ENCODE measurements at regions not wholly inside any gene's neighbourhood (a gene's known extent, or its start where the extent isn't known, plus 50 kb on each side); places are given as distances from the start of the nearest gene placed in this dataset.

DNA sequence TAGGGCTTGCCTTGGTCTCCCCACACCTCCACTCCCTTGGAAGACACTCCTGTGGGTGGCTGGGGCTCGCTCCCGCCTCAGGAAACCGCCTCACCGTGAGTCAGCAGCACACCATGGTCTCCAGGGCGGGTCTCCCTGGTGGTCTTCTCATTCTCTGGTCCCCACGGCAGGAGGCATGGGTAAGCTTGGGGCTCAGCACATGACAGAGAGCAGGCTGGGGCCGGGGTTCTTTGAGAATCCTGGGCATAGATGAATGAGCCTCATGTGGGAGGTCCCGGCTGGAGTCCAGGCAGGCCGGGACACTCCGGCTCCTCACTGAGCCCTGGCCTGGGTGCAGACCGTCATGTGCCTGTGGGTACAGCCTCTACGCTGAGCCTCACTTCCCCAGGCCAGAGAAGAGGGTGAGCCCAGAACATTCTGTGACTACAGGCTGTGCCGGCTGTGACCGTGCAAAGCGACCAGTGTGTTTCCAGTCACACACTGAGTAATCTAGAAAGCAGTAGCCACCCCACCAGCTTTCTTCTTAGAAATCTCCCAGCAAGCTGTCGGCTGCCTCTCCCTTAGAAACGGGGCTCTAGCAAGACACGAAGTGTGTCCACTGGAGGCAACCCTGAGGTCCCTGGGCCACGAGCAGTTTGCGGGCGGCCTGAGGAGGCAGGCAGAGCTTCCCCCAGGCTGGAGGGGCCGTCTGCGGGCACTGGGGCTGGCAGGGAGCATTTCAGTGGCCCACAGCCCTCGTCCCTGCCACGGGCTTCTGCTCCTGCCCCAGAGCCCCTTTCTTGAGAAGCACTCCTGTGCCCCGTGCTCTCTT lies 93.1 kb downstream of the RHOB start:
- no peak for TF ChIP-seq EZH2 (IDR thresholded peaks at IDR 0.05; ENCODE audit: low read length, unreplicated experiment)
- no peak for TF ChIP-seq CTCF (conservative IDR thresholded peaks at IDR 0.05; ENCODE audit: low read depth, low read length)

Measured in PC-3 (cell line).